Stomach (tissue), 4 donors: ENCODE measurements at regions not wholly inside any gene's neighbourhood (a gene's known extent, or its start where the extent isn't known, plus 50 kb on each side); places are given as distances from the start of the nearest gene placed in this dataset.

Experiments
- EP300 ChIP-seq: sonication (generic); formaldehyde crosslinking; IDR thresholded peaks from one replicate; pipeline ENCODE4 v1.6.1; 2017; ENCODE audit warnings: antibody characterized with exemption
- POLR2A ChIP-seq, 4 donors: fragments of 450-650 bp; IDR thresholded peaks; one replicate each; pipeline ENCODE4 v1.6.1; 2016; ENCODE audit warnings: antibody characterized with exemption in 4 of 4, control low read depth in 2 of 4, mild to moderate bottlenecking in 1 of 4, moderate library complexity in 1 of 4
- POLR2AphosphoS5 ChIP-seq, 3 donors: sonication (generic); formaldehyde crosslinking; IDR thresholded peaks; one replicate each; pipeline ENCODE4 v1.6.1; 2016; ENCODE audit warnings: antibody characterized with exemption in 3 of 3
- TF ChIP-seq, protein P1 (sequence below), 7 experiments: fragments of 450-650 bp in 4 of 7; fragments of 200-600 bp in 3 of 7; sonication (generic) in 3 of 7; IDR thresholded peaks; one replicate each; pipeline ENCODE4 v1.5.1; 2016 to 2019; ENCODE audit warnings: antibody characterized with exemption in 7 of 7, control low read depth in 2 of 7, mild to moderate bottlenecking in 1 of 7

DNA sequence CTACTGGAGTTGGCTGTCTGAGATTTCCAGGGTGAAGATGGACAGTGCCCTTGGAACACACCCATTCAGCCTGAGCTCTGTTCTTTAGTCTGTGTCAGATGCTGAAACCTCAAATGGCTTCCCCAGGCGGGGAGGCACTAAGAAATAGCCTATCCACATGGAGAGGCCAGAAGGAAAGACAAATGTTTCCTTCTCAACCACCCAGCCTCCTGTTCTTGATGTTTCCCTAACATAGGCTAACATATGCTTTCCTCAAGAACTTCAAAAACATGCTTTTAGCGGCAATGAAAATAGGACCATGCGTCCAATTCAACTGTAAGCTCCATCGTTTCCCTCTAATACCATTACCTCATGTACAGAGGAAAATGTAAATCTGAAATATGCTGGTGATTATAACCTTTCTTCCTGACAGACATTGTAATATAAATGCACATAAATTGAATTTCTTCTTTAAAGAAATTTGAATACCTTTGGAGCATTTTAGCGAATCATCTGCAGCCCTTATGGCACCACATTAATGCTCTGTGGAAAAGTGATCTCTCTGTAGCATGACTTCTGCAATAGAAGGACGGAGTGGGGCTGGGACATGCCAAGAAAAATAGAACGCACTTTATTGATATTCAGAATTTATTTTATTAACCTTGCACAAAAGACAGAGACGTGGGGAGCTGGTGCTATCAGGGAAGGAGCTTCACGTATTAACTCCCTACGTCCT is 60.1 kb downstream of the IRX3 start:
- TF ChIP-seq POLR2AphosphoS5 (IDR thresholded peaks at IDR 0.05), result no peak
- no peak for TF ChIP-seq POLR2A (IDR thresholded peaks at IDR 0.05)
- TF ChIP-seq, protein P1, sequence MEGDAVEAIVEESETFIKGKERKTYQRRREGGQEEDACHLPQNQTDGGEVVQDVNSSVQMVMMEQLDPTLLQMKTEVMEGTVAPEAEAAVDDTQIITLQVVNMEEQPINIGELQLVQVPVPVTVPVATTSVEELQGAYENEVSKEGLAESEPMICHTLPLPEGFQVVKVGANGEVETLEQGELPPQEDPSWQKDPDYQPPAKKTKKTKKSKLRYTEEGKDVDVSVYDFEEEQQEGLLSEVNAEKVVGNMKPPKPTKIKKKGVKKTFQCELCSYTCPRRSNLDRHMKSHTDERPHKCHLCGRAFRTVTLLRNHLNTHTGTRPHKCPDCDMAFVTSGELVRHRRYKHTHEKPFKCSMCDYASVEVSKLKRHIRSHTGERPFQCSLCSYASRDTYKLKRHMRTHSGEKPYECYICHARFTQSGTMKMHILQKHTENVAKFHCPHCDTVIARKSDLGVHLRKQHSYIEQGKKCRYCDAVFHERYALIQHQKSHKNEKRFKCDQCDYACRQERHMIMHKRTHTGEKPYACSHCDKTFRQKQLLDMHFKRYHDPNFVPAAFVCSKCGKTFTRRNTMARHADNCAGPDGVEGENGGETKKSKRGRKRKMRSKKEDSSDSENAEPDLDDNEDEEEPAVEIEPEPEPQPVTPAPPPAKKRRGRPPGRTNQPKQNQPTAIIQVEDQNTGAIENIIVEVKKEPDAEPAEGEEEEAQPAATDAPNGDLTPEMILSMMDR (IDR thresholded peaks at IDR 0.05), result no peak
- no peak for TF ChIP-seq EP300
